H1 (cell line): ENCODE measurements at regions not wholly inside any gene's neighbourhood (a gene's known extent, or its start where the extent isn't known, plus 50 kb on each side); places are given as distances from the start of the nearest gene placed in this dataset.

ENCODE experiments used
- CTCF ChIA-PET: fragments of 300-600 bp; sonication (Branson Sonifier 250); formaldehyde crosslinking; loops from one replicate; lab custom pipeline; 2021; ENCODE audit not compliant: partially characterized antibody; lab: Charles Lee
- POLR2A ChIA-PET: fragments of 300-600 bp; sonication (Branson Sonifier 250); formaldehyde crosslinking; loops from one replicate; lab custom pipeline; 2021; ENCODE audit warnings: inconsistent platforms; ENCODE audit not compliant: partially characterized antibody; lab: Charles Lee
- DNase-seq, 2 experiments: peaks; one replicate each; pipeline versions ENCODE4 v3.0.0 to v3.0.0-alpha.2; 2010 to 2022; ENCODE audit warnings: low spot score in 2 of 2, low read depth in 1 of 2, mixed read lengths in 1 of 2
- FAIRE-seq: peaks from 2 replicates; lab custom pipeline; 2011; peaks lifted over from hg19 to GRCh38; lab: Jason Lieb, UNC
- H2AFZ ChIP-seq: 2 replicates; pipeline ENCODE4 v1.8.1; 2012; ENCODE audit warnings: low read length, inconsistent platforms
- H2AK5ac ChIP-seq: 2 replicates; pipeline ENCODE4 v1.6.1; 2013; ENCODE audit warnings: low read depth, low read length
- H2BK120ac ChIP-seq: replicated peaks from 2 replicates; pipeline ENCODE3; 2013; ENCODE audit warnings: low read depth, low read length, inconsistent platforms
- H2BK12ac ChIP-seq: 2 replicates; pipeline ENCODE4 v1.6.1; 2013; ENCODE audit warnings: low read depth, low read length
- H2BK15ac ChIP-seq: 2 replicates; pipeline ENCODE4 v1.6.1; 2013; ENCODE audit warnings: low read length
- H2BK20ac ChIP-seq: 2 replicates; pipeline ENCODE4 v1.6.1; 2013; ENCODE audit warnings: low read length
- H2BK5ac ChIP-seq: 2 replicates; pipeline ENCODE4 v1.6.1; 2013; ENCODE audit warnings: low read depth, low read length
- H3K14ac ChIP-seq: 2 replicates; pipeline ENCODE4 v1.6.1; 2013; ENCODE audit warnings: inconsistent platforms; ENCODE audit not compliant: insufficient read length
- H3K18ac ChIP-seq: 2 replicates; pipeline ENCODE4 v1.6.1; 2013; ENCODE audit warnings: low read length; ENCODE audit errors: extremely low read depth
- H3K23ac ChIP-seq: 2 replicates; pipeline ENCODE4 v1.6.1; 2013; ENCODE audit warnings: inconsistent platforms; ENCODE audit not compliant: insufficient read length
- H3K23me2 ChIP-seq: 2 replicates; pipeline ENCODE4 v1.6.1; 2013; ENCODE audit warnings: low read depth, low read length
- H3K27ac ChIP-seq: 2 replicates; pipeline ENCODE4 v1.6.1; 2011; ENCODE audit warnings: low read depth, low read length, inconsistent platforms
- H3K27me3 ChIP-seq, 4 experiments: replicated peaks in 1 of 4; 1 replicate in 1 of 4; 2 replicates in 3 of 4; pipeline versions ENCODE4 v1.6.1 to v1.8.1; 2011 to 2013; ENCODE audit warnings: low read length in 3 of 4, mild to moderate bottlenecking in 3 of 4, inconsistent platforms in 2 of 4, mixed read lengths in 2 of 4, moderate library complexity in 1 of 4; ENCODE audit not compliant: control insufficient read depth in 3 of 4, insufficient read depth in 3 of 4; ENCODE audit errors: extremely low read depth in 1 of 4
- H3K36me3 ChIP-seq, 4 experiments: 2 replicates each; pipeline versions ENCODE4 v1.6.1 to v1.8.1; 2011 to 2013; ENCODE audit warnings: mild to moderate bottlenecking in 4 of 4, low read length in 3 of 4, moderate library complexity in 2 of 4, control low read depth in 1 of 4, inconsistent platforms in 1 of 4; ENCODE audit not compliant: insufficient read depth in 4 of 4, control insufficient read depth in 2 of 4
- H3K4ac ChIP-seq: replicated peaks from 2 replicates; pipeline ENCODE3; 2013; ENCODE audit warnings: low read length, low read depth, mixed read lengths, inconsistent platforms; ENCODE audit not compliant: insufficient read length
- H3K4me1 ChIP-seq, 4 experiments: replicated peaks in 1 of 4; 1 replicate in 1 of 4; 2 replicates in 3 of 4; pipeline versions ENCODE4 v1.6.1 to v1.8.1; 2011 to 2013; ENCODE audit warnings: low read length in 3 of 4, inconsistent platforms in 2 of 4, mixed read lengths in 1 of 4; ENCODE audit not compliant: insufficient read depth in 4 of 4, control insufficient read depth in 3 of 4
- H3K4me2 ChIP-seq, 2 experiments: 2 replicates each; pipeline versions ENCODE4 v1.6.1 to v1.8.1; 2011 to 2013; ENCODE audit warnings: low read depth in 2 of 2, low read length in 2 of 2, control low read depth in 1 of 2, inconsistent platforms in 1 of 2, mild to moderate bottlenecking in 1 of 2; ENCODE audit not compliant: insufficient read depth in 1 of 2
- H3K4me3 ChIP-seq, 4 experiments: fragments of 200-600, 300-600 bp in 1 of 4; sonication (generic), shearing (Covaris generic), sonication (Bioruptor Twin) in 1 of 4; 2 replicates each; pipeline versions ENCODE4 v1.5.1 to v1.8.1; 2011 to 2016; ENCODE audit warnings: low read length in 4 of 4, low read depth in 3 of 4, control low read depth in 2 of 4, inconsistent platforms in 2 of 4, mild to moderate bottlenecking in 2 of 4, mixed read lengths in 1 of 4, moderate library complexity in 1 of 4; ENCODE audit not compliant: insufficient read depth in 2 of 4; ENCODE audit errors: extremely low read depth in 1 of 4
- H3K56ac ChIP-seq: replicated peaks from 2 replicates; pipeline ENCODE3; 2013; ENCODE audit warnings: low read depth, mild to moderate bottlenecking, mixed read lengths, low read length, inconsistent platforms; ENCODE audit not compliant: insufficient read length
- H3K79me1 ChIP-seq: 2 replicates; pipeline ENCODE4 v1.6.1; 2013; ENCODE audit warnings: low read depth, low read length, control low read depth
- H3K79me2 ChIP-seq, 2 experiments: 2 replicates each; pipeline versions ENCODE4 v1.6.1 to v1.8.1; 2012 to 2013; ENCODE audit warnings: low read length in 2 of 2, mild to moderate bottlenecking in 2 of 2, inconsistent platforms in 1 of 2; ENCODE audit not compliant: insufficient read depth in 2 of 2, control insufficient read depth in 1 of 2
- H3K9ac ChIP-seq, 4 experiments: replicated peaks in 1 of 4; 1 replicate in 1 of 4; 2 replicates in 3 of 4; pipeline versions ENCODE4 v1.6.1 to v1.8.1; 2011 to 2013; ENCODE audit warnings: low read depth in 3 of 4, low read length in 3 of 4, control low read depth in 2 of 4, mild to moderate bottlenecking in 2 of 4, moderate library complexity in 2 of 4, inconsistent platforms in 1 of 4; ENCODE audit errors: extremely low read depth in 1 of 4
- H3K9me3 ChIP-seq, 2 experiments: 2 replicates each; pipeline versions ENCODE4 v1.6.1 to v1.8.1; 2012 to 2013; ENCODE audit warnings: mild to moderate bottlenecking in 2 of 2, moderate library complexity in 2 of 2, control low read depth in 1 of 2, inconsistent platforms in 1 of 2, low read depth in 1 of 2, low read length in 1 of 2, mixed read lengths in 1 of 2; ENCODE audit not compliant: insufficient read depth in 2 of 2
- H4K20me1 ChIP-seq, 2 experiments: replicated peaks in 1 of 2; 2 replicates each; pipeline versions ENCODE3 to v1.8.1; 2011 to 2013; ENCODE audit warnings: inconsistent platforms in 2 of 2, low read length in 2 of 2, mild to moderate bottlenecking in 1 of 2; ENCODE audit not compliant: insufficient read depth in 2 of 2, control insufficient read depth in 1 of 2
- H4K5ac ChIP-seq: 2 replicates; pipeline ENCODE4 v1.6.1; 2013; ENCODE audit warnings: low read length, low read depth, mixed read lengths, inconsistent platforms; ENCODE audit not compliant: insufficient read length
- H4K8ac ChIP-seq: 2 replicates; pipeline ENCODE4 v1.8.0; 2013; ENCODE audit warnings: mild to moderate bottlenecking, moderate library complexity, low read length, inconsistent platforms; ENCODE audit not compliant: insufficient read depth; ENCODE audit errors: extremely low read depth
- H4K91ac ChIP-seq: replicated peaks from 2 replicates; pipeline ENCODE3; 2013; ENCODE audit warnings: low read length, mixed read lengths, inconsistent platforms; ENCODE audit not compliant: insufficient read length
- CBX5 ChIP-seq: fragments of 300-800, 300-1000 bp; sonication (generic); IDR thresholded peaks from 2 replicates; pipeline ENCODE4 v1.7.1; 2016; ENCODE audit warnings: antibody characterized with exemption, low read length, low read depth
- GABPA ChIP-seq: IDR thresholded peaks from 2 replicates; pipeline ENCODE4 v1.6.1; 2011; ENCODE audit warnings: mild to moderate bottlenecking, low read length, moderate library complexity, borderline replicate concordance; ENCODE audit not compliant: insufficient read depth
- NRF1 ChIP-seq: IDR thresholded peaks from 2 replicates; pipeline ENCODE4 v1.6.1; 2011; ENCODE audit warnings: mild to moderate bottlenecking, low read depth, low read length, improper control_type of control experiment
- PHF8 ChIP-seq: fragments of 200-600 bp; sonication (generic); conservative IDR thresholded peaks from 2 replicates; pipeline ENCODE4 v1.7.1; 2012; ENCODE audit warnings: low read depth, mild to moderate bottlenecking, inconsistent platforms, low read length, moderate library complexity
- SP2 ChIP-seq: IDR thresholded peaks from 2 replicates; pipeline ENCODE4 v1.6.1; 2012; ENCODE audit warnings: mild to moderate bottlenecking, low read length, inconsistent platforms
- TAF7 ChIP-seq: optimal IDR thresholded peaks from 2 replicates; pipeline ENCODE3; 2011; ENCODE audit warnings: low read depth, mild to moderate bottlenecking, inconsistent platforms, low read length, moderate library complexity, borderline replicate concordance
- WGBS, 2 experiments: shearing (Covaris generic) in 1 of 2; methylation state at CpG; one replicate each; pipeline versions ENCODE4 v1.1.6 to v1.1.7; 2013 to 2015; ENCODE audit warnings: low lambda C conversion rate in 2 of 2, mixed read lengths in 2 of 2, inconsistent platforms in 1 of 2, low coverage in 1 of 2, missing lambda C conversion rate in 1 of 2; ENCODE audit not compliant: insufficient replicate concordance in 2 of 2, insufficient coverage in 1 of 2, insufficient read length in 1 of 2; ENCODE audit errors: extremely low coverage in 1 of 2, missing lambda C conversion rate in 1 of 2; 5-methylcytosine and 5-hydroxymethylcytosine counted together
- TF ChIP-seq, protein P1 (sequence below): IDR thresholded peaks from 2 replicates; pipeline ENCODE4 v1.6.1; 2012; ENCODE audit warnings: low read length, inconsistent platforms
- TF ChIP-seq, protein P2 (sequence below): IDR thresholded peaks from 2 replicates; pipeline ENCODE4 v1.6.1; 2012; ENCODE audit warnings: inconsistent platforms

DNA sequence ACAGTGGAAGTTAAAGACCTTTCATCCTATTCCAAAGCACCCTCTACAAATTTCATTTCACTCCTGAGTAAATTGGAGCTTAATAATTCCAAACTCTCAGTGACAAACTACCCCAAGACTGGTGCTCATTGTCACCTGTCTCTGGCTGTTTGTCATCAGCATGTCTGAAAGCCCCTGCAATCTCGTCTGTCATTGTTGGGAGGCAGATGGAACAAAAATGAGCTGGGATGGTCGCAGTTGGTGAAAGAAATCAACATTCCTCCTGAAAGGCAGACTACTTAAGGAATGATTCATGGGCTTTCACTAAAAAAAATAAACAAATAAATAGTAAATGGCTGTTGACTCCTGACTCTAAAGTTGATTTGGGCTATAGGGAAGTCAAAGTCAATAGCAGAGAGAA, 69.7 kb upstream of the PALS2 start:
- H2BK120ac ChIP-seq = no peak overlapping the region
- peaks cover 3 to 7% (median 5%) of the 10 kb centered on the region in 4 experiments for H3K4me1 ChIP-seq
- H3K4me2 ChIP-seq = no peak overlapping the region; a peak in 1 of 4 replicates
- no peak overlapping the region for H3K27ac ChIP-seq
- no peaks in the 10 kb centered on the region for H3K9me3 ChIP-seq
- no peak overlapping the region for H4K8ac ChIP-seq
- no peak overlapping the region for H3K4ac ChIP-seq
- H3K18ac ChIP-seq = no peak overlapping the region
- H2BK20ac ChIP-seq = no peak overlapping the region
- H2AFZ ChIP-seq = no peak overlapping the region
- no peaks in the 10 kb centered on the region for H3K36me3 ChIP-seq
- H3K9ac ChIP-seq = no peak overlapping the region
- H2AK5ac ChIP-seq = no peak overlapping the region
- no peaks in the 10 kb centered on the region for H4K20me1 ChIP-seq
- H2BK15ac ChIP-seq = no peak overlapping the region
- no peak overlapping the region for H3K23ac ChIP-seq
- no peak overlapping the region for H3K56ac ChIP-seq
- no peaks in the 10 kb centered on the region for H3K23me2 ChIP-seq
- H3K4me3 ChIP-seq = no peak overlapping the region
- DNase-seq = no peak
- no peaks in the 10 kb centered on the region for H3K79me1 ChIP-seq
- H3K14ac ChIP-seq = no peak overlapping the region
- H2BK5ac ChIP-seq = no peak overlapping the region
- H2BK12ac ChIP-seq = no peak overlapping the region
- no peak overlapping the region for H4K91ac ChIP-seq
- ChIA-PET CTCF (interaction anchor here (0.6 to 1.3 kb wide), 5 partner anchors 10 to 84 kb away, joined by 3 to 4 read pairs (median 3); no protein-coding TSS in a partner anchor), POLR2A (interaction anchor here (0.7 to 1.3 kb wide), 2 partner anchors 9 to 71 kb away, joined by 3 read pairs; no protein-coding TSS in a partner anchor)
- FAIRE-seq = no peak
- no peaks in the 10 kb centered on the region for H3K27me3 ChIP-seq
- WGBS, 2 experiments = 76% methylated on average over 2 of the region's 2 CpGs; no CpG with 5 or more reads in 1 of the 2 experiments
- no peak overlapping the region for H4K5ac ChIP-seq
- no peaks in the 10 kb centered on the region for H3K79me2 ChIP-seq
- TF ChIP-seq GABPA (no peak), SP2 (no peak), CBX5 (no peak), TAF7 (no peak), PHF8 (no peak), NRF1 (no peak)
- TF ChIP-seq, protein P1, sequence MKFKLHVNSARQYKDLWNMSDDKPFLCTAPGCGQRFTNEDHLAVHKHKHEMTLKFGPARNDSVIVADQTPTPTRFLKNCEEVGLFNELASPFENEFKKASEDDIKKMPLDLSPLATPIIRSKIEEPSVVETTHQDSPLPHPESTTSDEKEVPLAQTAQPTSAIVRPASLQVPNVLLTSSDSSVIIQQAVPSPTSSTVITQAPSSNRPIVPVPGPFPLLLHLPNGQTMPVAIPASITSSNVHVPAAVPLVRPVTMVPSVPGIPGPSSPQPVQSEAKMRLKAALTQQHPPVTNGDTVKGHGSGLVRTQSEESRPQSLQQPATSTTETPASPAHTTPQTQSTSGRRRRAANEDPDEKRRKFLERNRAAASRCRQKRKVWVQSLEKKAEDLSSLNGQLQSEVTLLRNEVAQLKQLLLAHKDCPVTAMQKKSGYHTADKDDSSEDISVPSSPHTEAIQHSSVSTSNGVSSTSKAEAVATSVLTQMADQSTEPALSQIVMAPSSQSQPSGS = no peak
- TF ChIP-seq, protein P2, sequence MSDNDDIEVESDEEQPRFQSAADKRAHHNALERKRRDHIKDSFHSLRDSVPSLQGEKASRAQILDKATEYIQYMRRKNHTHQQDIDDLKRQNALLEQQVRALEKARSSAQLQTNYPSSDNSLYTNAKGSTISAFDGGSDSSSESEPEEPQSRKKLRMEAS = no peak
